NCI-H187 (cell line): ENCODE measurements at regions not wholly inside any gene's neighbourhood (a gene's known extent, or its start where the extent isn't known, plus 50 kb on each side); places are given as distances from the start of the nearest gene placed in this dataset.
"Not testable (repeated sequence)": the region's sequence is repeated elsewhere in the genome, so short reads cannot be mapped to it uniquely, and the experiment has no call there.

Experiments
- DNase-seq, 2 experiments: peaks; one replicate each; lab custom pipeline; 2025; lab: John Stamatoyannopoulos, UW

- no peak for DNase-seq
These were observed 901.9 kb downstream of the OTOL1 start for GRCh38 chr3:162398554-162398953.

- no peak for DNase-seq
These were observed 904.1 kb downstream of the OTOL1 start for GRCh38 chr3:162400697-162401096.

- DNase-seq = not testable (repeated sequence)
These were observed 914.9 kb downstream of the OTOL1 start for GRCh38 chr3:162411556-162411955.

- DNase-seq = no peak
These were observed 925.1 kb downstream of the OTOL1 start for GRCh38 chr3:162421721-162422120.

GRCh38 chr3:162428192-162428591 lies 931.6 kb downstream of the OTOL1 start:
- no peak for DNase-seq

- no peak for DNase-seq
These were observed 939.1 kb downstream of the OTOL1 start for GRCh38 chr3:162435750-162436149.

- no peak for DNase-seq
These were observed 940.2 kb downstream of the OTOL1 start for GRCh38 chr3:162436826-162437225.

- DNase-seq = no peak
These were observed 940.9 kb downstream of the OTOL1 start for GRCh38 chr3:162437480-162437879.

GRCh38 chr3:162441716-162442115 lies 945.1 kb downstream of the OTOL1 start:
- DNase-seq = no peak

- no peak for DNase-seq
These were observed 946.8 kb downstream of the OTOL1 start for GRCh38 chr3:162443376-162443775.

GRCh38 chr3:162468791-162469190 lies 972.2 kb downstream of the OTOL1 start:
- DNase-seq = no peak

GRCh38 chr3:162487138-162487537 lies 990.5 kb downstream of the OTOL1 start:
- no peak for DNase-seq

- no peak for DNase-seq
These were observed 993.2 kb downstream of the OTOL1 start for GRCh38 chr3:162489853-162490252.

- DNase-seq = no peak
These were observed 995.3 kb downstream of the OTOL1 start for GRCh38 chr3:162491952-162492351.

GRCh38 chr3:162492446-162493081 lies 996.0 kb downstream of the OTOL1 start:
- no peak for DNase-seq

GRCh38 chr3:162498626-162499025 lies 1002.0 kb downstream of the OTOL1 start:
- DNase-seq = no peak

- DNase-seq = no peak
These were observed 1010.8 kb downstream of the OTOL1 start for GRCh38 chr3:162507397-162507796.

GRCh38 chr3:162512488-162512887 lies 1015.9 kb downstream of the OTOL1 start:
- no peak for DNase-seq

- DNase-seq = no peak
These were observed 1020.5 kb downstream of the OTOL1 start for GRCh38 chr3:162517110-162517509.

GRCh38 chr3:162521669-162522068 lies 1025.1 kb downstream of the OTOL1 start:
- no peak for DNase-seq

GRCh38 chr3:162525066-162525742 lies 1028.6 kb downstream of the OTOL1 start:
- DNase-seq = no peak

- DNase-seq = no peak
These were observed 1029.2 kb downstream of the OTOL1 start for GRCh38 chr3:162525771-162526170.

- DNase-seq = no peak
These were observed 1037.8 kb downstream of the OTOL1 start for GRCh38 chr3:162534431-162534830.

- DNase-seq = no peak
These were observed 1041.9 kb downstream of the OTOL1 start for GRCh38 chr3:162538491-162538890.
